Activated CD4-positive, alpha-beta T cell treated with anti-CD3 and anti-CD28 coated beads, Interleukin-10, Interleukin-2, amounts not matched to agents 100 ng/mL and 50 ng/mL, durations not matched to agents 16 hours and 8 hours (primary cell): ENCODE measurements at regions not wholly inside any gene's neighbourhood (a gene's known extent, or its start where the extent isn't known, plus 50 kb on each side); places are given as distances from the start of the nearest gene placed in this dataset.
"Not testable (repeated sequence)": the region's sequence is repeated elsewhere in the genome, so short reads cannot be mapped to it uniquely, and the experiment has no call there.

ENCODE experiments used
- DNase-seq: peaks from one replicate; pipeline ENCODE4 v3.0.0-alpha.2; 2020

DNA sequence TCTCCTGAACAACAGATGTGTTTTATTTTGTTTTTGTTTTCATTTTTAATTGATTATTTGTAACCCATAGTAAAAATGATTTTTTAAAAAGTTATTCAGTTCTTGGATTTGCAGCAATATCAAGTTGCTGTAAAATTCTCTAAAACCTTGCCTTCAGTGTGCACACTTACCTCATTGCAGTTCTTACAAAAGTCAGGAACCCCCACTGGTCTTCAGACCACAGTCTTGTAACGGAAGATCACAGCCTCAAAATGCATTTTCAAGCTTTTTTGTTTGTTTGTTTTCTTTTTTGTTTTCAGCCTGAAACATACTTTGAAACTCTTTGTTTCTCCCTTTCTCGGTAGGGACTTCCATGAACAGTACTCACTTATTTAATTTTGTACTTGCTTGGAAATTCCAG lies 1012.8 kb upstream of the GYPC start:
- DNase-seq, result no peak

DNA sequence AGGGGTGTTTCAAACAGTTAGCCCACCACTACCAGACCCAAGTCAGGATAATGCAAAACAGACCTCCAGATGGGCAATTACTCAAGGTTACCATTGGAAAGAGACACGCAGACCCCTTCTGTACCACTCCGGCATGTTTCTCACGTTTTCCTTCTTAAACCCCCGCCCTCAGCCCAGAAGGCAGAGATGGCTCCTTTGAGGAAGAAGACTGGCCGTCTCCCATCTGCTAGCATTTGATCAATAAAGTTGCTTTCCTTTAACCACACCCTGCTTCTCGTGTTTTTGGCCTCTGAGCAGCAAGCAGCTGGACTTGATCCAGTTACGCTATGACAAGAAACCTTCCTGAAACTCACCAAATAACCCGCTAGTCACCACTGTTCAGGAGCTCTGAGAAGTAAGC lies 1012.4 kb upstream of the GYPC start:
- DNase-seq, result no peak

DNA sequence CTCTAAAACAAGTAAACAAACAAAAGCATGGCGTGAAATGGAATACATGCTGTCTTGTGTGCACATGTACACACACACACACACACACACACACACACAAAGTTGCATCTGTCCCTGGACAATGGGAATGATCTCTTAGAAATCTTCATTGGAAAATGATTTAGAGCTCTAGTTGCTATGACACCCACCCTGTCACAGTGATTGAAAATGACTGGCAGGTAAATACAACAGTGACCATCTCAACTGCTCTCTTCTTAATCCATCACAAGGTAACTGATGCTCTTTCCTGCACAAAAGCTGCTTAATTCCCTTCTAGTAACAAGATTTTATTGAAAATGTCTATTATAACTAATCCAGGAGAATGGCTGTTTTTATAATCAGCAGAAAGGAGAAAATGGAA lies 1011.7 kb upstream of the GYPC start:
- DNase-seq, result no peak

DNA sequence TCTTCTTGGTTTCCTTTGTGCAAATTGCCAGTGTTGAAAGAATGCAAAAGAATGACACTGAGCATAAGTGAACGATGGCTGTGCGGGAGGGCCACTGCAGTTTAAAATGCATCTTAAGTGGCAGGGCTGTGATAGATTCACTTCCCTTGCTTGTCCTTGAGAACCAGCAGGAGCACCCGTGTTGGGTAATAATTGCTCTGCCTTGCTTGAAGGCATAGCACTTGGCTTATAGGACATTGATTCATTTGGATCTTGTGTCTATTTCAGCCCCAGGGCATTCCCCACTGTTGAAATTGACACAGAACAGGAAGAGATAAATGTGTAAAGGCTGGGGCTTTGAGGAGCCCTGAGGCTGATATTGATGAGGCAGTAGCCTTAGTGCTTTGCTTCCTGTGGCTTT lies 1003.7 kb upstream of the GYPC start:
- DNase-seq, result no peak

DNA sequence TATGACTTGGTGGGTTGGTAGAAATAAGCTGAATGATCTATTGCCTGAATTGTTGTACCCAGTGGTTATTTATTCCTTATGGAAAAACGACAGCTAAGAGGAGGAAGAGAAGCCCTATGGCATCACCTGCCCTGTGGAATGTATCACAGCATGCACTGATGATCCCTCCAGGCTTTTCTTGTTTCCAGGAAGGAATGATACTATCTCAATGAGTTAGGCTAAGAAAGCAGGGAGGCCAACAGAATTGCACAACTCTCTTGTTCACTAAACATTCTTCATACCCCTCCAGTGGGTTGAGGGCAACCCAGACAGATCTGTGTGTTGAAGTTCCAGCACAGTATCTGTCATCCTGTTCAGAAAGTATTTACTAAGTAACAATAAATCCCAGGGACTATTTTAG lies 1001.7 kb upstream of the GYPC start:
- DNase-seq, result no peak

DNA sequence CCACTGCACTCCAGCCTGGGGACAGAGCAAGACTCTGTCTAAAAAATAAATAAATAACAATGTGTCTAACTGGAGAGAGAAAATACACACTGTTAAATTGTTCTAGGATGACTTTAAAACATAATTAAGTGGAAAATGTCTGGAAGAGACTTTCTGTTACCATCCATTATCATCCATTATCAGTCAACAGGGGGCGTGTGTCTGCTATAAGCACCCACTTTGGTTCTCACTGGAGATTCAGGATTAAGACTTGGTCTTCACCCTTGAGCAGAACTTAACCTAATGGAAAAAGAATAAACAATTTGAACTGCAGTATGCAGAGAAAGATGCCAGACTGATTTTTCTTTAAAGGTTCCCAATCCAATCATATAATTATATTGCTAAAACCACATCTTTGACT lies 999.8 kb upstream of the GYPC start:
- DNase-seq, result no peak

DNA sequence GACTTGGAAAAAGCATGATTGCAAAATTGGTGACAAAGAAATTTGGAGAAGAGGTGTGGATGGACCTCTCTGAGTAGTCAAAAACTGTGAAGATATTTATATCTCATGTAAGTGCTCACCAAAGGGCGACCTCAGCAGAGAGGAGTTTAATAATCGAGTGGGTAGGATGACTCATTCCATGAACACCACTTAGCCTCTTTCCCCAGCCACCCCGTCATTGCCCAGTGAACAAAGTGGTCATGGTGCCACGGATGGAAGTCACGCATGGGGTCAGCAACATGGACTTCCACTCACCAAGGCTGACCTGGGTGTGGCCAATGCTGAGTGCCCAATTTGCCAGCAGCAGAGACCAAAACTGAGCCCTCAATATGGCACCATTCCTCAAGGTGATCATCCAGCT lies 997.4 kb upstream of the GYPC start:
- DNase-seq, result no peak

DNA sequence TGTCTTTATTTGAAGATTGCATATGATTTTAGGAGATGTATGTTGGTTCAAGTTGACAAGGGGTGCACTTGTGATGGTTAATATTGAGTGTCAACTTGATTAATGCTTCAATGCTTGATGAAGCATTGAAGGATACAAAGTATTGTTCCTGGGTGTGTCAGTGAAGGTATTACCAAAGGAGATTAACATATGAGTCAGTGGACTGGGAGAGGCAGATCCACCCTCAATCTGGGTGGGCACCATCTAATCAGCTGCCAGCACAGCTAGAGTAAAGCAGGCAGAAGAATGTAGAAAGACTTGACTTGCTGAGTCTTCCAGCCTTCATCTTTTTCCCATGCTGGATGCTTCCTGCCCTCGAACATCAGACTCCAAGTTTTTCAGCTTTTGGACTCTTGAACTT lies 995.6 kb upstream of the GYPC start:
- not testable (repeated sequence) for DNase-seq

DNA sequence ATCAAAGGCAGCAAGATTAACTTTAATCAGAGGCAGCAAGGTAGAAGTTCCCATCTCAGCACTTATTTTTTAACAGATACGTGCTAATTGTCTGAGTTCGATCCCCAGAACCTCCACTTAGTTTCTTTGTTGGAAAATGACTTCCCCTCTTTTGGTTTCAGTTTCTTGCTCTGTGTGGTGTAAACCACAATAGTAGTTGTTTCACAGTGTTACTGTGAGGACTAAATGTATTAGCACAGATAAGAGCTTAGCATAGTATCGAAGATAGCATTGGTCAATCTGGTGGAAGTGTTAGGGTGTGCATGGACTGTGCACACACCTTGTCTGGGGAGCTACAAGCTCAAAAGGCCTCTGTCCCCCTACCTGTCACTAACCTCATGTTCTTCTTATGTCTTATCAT lies 988.3 kb upstream of the GYPC start:
- no peak for DNase-seq

DNA sequence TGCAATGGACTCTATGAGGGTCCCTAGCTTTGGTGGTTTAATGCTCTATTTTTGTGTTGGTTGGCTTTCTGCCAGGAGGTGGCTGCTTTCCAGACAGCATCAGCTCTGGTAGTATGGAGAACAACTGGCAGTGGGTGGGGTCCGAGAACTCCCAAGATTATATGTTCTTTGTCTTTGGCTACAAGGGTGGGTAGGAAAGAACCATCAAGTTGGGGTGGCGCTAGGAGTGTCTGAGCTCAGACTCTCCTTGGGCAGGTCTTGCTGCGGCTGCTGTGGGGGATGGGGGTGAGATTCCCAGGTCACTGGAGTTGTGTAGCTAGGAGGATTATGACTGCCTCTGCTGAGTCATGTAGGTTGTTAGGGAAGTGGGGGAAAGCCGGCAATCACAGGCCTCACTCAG lies 976.1 kb upstream of the GYPC start:
- DNase-seq, result no peak

DNA sequence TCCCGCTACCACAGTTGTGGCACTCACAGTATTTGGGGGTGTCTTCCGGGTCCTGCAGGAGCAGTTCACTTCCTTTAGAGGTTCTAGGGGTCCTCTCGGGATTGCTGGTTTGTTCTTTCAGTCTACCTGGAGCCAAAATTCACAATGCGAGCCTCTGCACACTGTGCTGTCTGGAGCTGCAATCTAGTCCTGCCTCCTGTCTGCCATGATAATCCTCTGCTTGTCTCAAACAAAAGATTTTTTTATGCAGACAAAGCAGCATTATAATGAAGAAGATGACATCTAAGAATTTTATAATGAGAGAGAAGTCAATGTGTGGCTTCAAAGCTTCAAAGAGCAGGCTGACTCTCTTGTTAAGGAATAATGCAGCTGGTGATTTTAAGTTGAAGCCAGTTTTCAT lies 975.1 kb upstream of the GYPC start:
- no peak for DNase-seq

DNA sequence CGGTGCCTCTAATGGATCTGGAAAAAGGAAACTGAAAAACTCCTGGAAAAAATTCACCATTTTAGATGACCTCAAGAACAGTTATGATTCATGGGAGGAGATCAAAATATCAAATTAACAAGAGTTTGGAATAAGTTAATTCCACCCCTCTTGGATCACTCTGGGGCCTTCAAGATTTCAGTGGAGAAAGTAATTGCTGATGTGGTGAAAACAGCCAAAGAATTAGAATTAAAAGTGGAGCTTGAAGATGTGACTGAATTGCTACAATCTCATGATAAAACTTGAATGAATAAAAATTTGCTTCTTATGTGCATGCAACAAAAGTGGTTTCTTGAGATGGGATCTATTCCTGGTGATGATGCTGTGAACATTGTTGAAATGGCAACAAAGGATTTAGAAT lies 974.4 kb upstream of the GYPC start:
- no peak for DNase-seq

DNA sequence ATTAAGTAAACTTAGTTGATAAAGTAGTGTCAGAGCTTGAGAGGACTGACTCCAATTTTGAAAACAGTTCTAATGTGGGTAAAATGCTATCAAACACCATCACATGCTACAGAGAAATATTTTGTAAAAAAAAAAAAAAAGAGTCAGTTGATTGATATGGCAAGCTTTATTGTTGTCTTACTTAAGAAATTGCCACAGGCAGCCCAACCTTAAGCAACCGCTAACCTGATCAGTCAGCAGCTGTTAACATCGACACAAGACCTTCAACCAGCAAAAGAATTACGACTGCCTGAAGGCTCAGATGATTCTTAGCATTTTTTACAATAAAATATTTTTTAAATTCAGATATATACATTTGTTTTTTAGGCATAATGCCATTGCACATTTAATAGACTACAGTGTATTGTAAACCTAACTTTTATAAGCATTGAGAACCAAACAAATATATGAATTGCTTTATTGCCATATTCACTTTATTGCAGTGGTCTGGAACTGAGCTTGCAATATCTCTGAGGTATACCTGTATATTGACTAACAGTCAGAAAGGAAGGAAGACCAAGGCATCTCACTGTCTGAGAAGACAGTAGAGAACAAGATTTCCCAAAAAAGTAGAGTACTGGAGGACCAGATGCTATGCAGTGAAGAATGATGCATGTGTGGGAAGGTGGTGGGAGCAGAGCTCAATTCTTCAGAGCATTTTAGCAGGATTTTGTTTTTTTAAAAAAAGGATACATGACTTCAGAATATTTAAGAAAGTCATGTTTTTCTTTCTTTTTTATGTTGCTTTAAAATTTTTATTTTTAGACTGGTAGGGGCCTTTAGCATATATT lies 973.8 kb upstream of the GYPC start:
- no peak for DNase-seq

DNA sequence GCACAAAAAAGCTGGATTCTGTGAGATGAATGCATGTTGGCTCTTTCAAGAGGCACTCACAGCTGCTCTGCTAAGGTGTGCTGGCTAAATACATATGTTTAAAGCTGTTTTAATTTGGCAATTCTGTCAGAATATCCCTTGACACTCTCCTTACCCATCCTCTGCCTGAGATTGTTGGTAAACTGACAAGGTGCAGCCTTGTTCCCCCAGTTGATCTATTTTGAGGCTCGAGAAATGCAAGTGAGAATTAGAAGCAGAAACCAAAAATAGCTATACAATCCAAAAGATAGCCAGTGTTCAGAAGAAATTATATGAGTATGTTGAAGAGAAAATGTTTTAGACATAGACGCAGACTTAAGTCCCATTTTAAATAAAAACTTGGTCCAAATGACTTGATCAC lies 971.7 kb upstream of the GYPC start:
- no peak for DNase-seq

DNA sequence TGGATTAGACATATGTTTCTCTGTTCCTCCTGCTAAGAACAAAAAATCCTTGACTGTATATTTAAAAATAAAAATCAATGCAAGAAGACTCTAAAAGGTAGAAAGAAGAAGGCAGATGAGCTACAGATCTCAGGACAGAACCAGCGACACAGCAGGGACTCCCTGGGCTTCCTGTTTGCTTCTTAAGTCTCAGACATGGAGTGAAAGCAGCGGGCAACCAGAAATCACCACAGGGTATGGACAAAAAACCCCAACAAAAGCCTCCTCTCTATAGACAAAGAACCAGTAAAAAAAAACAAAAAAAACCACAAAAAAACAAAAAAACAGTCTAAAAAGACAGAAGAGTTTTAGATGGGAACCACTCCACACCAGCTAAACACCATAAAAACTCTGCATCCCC lies 971.0 kb upstream of the GYPC start:
- DNase-seq, result no peak

DNA sequence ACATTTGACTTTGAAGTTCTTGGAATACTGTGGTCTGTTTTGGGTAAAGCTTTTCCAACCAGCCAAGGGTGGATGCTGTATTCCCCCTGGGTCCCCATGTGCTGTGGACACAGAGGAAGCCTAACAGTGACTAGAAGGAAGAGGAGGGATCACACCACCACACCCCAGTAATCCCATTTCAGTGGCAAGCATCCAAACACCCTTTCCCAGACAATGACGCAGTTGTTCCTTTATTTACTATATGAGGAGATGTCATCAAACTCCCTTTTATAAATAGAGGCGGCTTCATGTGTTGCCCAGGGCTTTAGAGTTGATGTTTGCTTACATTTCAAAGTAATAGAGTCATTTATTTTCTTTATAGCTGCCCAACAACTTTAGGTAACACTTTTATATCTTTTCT lies 959.4 kb upstream of the GYPC start:
- DNase-seq, result no peak

DNA sequence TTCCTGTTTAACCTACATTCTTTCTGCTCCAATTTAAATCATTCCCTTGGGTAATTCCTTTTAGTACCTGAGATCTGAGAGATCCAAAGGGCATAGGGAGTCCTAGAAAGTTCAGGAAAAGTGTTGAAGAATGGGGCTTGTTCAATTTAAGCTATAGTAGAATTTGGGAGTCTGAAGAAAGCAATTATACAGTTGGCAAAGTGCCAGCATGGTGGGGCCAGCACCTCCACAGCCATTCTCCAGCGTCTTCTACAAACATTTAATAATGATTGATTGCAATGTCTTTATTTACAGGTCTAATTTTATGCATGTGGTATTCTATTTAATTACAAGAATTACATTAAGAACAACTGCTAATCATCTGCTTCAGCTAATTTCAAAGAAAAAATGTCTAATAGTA lies 957.7 kb upstream of the GYPC start:
- no peak for DNase-seq

DNA sequence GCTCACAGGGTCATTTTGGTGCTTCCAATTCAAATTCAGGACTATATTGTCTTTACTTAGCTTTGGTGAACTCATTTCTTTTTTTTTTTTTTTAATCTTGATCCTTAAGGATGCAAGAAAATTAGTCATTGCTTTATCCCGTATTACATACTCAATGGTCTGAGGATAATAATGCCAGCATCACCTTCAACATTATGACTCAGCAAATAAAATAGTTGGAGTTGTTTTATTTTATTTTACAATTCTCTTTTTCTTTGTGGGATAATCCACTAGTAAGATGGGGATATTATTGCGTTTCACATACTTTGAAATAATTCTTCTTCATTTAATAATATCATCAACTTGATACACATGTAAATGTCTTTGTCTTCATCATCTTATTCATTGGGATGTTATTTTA lies 954.9 kb upstream of the GYPC start:
- no peak for DNase-seq

DNA sequence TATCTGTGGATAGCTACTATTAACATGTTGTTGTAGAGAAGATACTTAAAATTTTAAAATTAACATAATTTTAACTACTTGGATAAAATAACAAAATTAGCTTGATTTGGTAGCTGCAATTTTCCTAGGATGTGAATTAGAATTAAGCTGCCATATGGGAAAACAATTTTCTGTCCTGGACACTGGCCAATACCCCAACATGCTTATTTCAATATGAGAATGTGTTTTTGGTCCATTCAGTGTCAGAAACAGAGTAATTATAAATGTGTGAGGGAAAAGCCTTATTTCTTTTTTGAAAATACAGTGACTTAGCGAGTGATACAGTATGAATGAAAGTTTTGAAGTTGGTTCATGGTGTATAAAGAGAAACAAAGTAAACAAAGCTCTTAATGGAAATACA lies 948.3 kb upstream of the GYPC start:
- DNase-seq, result no peak

DNA sequence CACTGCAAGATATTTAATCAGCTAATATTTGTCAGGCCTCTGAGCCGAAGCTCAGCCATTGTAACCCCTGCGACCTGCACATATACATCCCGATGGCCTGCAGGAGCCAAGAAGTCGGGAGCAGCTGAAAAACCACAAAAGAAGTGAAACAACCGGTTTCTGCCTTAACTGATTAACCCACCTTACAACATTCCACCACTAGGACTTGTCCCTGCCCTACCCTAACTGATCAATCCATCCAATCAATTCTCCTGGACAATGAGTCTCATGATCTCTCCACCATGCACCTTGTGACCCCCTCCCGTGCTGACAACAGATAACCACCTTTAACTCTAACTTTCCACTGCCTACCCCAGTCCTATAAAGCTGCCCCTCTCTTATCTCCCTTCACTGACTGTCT lies 945.4 kb upstream of the GYPC start:
- no peak for DNase-seq

DNA sequence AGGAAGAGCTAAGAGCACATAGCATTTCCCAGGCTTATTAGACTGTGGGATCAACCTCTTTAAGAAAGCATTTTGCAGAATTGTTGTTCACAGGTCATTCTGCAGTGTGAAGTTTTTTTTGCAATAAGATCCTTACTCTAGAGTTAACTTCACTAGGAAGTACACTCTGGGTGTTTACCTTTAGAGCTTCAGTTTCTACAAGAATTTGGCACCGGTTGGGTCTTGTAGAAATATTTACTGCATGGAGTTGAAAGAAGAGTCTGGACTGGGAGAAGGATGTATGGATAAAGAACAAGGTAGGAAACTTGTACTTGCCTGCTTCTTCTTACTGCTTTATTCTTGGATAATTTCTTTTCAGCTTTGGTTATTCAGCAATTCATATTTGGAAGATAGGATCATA lies 944.9 kb upstream of the GYPC start:
- no peak for DNase-seq

DNA sequence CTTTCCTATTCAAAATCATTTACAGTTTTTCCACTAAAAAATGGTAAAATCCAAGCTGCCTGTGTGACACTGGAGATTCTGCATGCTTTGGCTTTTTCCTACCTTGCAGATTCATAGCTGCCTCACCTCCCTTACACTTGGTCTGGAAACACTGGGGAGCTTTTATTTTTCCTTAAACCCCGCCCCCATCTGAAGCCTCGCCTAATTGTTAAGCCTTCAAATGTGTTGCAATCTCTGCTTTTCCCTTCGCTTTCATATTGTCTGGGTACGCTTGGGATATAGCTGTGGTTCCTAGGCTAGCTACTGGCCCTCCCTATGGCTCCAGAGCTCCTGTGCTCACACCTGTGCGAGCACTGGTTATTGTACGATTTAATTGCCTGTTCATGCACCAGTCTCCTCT lies 942.4 kb upstream of the GYPC start:
- no peak for DNase-seq

DNA sequence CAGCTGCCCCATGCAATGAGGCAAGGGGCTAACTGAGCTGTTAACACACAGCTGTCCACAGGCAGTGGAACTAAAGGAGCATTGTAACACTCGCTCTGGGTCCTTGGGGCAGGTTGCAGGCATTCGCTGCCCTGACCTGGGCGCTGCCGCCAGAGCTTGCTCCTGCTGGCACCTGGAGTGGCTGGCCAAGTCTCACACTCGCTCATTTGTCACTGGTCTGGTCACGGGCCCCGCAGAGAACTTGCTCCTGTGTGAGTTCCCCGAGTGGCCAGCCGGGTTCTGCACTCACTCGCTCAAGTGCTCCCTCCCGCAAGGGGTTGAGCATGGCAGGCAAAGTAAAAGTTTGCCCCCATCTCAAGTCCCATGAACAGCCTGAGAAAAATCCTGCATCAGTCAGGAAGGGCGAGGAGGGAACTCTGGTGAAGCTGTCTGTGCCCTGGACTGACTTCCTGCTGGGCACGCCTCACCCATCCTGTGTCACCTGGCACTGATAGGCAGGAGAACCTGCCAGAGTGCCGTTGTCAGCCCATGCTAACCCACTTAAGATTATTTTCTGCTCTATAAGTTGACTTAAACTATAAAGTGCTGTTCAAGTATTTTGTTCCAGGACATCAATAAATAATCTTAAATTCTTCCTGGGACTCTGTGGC lies 934.8 kb upstream of the GYPC start:
- DNase-seq, result no peak

DNA sequence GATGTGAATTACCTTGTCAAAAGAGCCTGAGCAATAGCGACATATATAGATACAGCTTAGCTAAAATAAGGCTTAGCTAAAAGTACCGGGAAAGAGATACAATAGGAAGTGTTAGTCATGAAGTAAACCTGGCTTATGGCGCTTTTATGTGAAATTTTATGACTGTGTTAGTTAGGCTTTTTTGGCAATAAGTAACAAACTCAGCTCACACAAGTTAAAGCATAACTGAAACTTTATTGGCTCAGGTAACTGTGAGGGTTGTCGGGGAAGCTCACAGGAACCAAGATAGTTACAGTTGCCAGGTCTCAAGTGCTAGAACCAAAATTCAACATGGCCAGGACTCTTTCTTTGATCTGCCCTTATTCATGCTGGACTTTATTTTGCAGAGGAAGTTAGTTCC lies 925.0 kb upstream of the GYPC start:
- DNase-seq, result no peak

DNA sequence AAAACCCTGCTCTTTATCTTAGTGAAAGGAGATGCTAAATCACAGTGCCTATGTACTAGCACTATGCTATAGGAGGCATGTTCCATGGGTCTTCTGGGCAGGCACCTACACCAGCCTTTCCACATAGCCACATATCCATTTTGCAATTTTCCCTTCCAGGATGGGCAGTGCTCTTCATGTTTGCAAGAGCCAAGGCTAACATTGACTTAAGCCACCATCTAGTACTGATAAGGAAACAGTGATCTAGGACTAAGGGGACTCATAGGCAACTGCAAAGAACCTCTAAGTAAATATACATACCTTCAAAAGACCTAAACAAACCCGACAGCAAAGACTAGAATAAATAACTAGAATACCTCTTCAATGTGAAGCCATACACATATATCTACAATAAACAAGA lies 919.7 kb upstream of the GYPC start:
- DNase-seq, result no peak
